LNCAP (cell line): ENCODE measurements at regions not wholly inside any gene's neighbourhood (a gene's known extent, or its start where the extent isn't known, plus 50 kb on each side); places are given as distances from the start of the nearest gene placed in this dataset.

Experiments
- CTCF ChIP-seq: fragments of 450-650 bp; IDR thresholded peaks from 2 replicates; pipeline ENCODE4 v1.5.1; 2017; ENCODE audit warnings: mild to moderate bottlenecking

DNA sequence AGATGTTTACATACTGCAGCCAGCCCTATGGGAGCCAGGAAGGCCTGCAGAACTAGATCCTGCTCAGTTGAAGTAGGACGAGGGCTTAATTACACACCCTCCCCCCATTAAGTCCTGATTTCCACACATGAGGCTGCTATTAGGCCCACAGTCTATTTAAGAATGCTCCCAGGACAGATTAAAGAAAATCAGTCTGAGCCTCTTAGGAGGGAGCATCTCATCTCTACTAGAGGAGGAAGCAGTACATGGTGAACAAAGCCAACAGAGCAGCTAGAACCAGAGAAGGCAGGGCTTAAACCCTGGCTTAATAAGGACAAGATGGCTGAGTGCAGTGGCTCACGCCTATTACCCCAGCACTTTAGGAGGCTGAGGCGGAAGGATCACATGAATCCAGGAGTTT is 55.8 kb upstream of the ARHGAP5 start:
- TF ChIP-seq CTCF: no peak

GRCh38 chr14:32022525-32022924 is 54.6 kb upstream of the ARHGAP5 start:
- no peak for TF ChIP-seq CTCF

DNA sequence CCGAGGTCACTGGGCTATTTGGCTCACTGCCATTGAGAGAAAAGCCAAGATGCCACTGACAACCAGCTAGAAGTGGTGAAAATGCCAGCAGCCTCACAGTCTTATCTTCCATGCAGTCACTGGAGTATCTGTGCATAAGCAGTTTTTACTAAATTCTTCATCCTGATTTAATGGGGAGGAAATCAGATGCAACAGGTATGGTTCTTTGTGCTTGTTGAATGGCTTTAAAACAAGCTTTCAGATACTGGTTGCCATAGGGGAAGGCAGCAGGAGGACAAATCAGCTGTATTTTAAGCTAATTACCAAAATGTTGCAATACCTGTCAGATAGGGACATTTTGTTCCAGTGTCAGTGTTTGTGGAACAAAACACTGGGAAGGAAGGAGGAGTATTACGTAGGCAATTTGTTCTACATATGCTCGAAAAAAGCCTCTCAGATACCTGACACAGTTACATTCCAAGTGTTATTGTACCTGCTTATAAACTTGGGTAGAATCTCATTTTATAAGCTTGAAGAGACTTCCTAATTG is 54.1 kb upstream of the ARHGAP5 start:
- no peak for TF ChIP-seq CTCF

GRCh38 chr14:32023540-32023939 is 53.6 kb upstream of the ARHGAP5 start:
- TF ChIP-seq CTCF: no peak

GRCh38 chr14:32027255-32027939 is 49.7 kb upstream of the ARHGAP5 start:
- no peak for TF ChIP-seq CTCF
